Peyer's patch (tissue), 4 donors: ENCODE measurements at regions not wholly inside any gene's neighbourhood (a gene's known extent, or its start where the extent isn't known, plus 50 kb on each side); places are given as distances from the start of the nearest gene placed in this dataset.

ENCODE experiments used
- POLR2A ChIP-seq, 2 donors: fragments of 450-650 bp; IDR thresholded peaks; one replicate each; pipeline ENCODE4 v1.5.1; 2017; ENCODE audit warnings: antibody characterized with exemption in 2 of 2, mild to moderate bottlenecking in 2 of 2, moderate library complexity in 2 of 2
- TF ChIP-seq, protein P1 (sequence below), 6 experiments: fragments of 450-650 bp in 4 of 6; fragments of 200-600 bp in 2 of 6; sonication (generic) in 1 of 6; IDR thresholded peaks; one replicate each; pipeline ENCODE4 v1.5.1; 2017 to 2019; ENCODE audit warnings: antibody characterized with exemption in 6 of 6, mild to moderate bottlenecking in 3 of 6, moderate library complexity in 1 of 6

DNA sequence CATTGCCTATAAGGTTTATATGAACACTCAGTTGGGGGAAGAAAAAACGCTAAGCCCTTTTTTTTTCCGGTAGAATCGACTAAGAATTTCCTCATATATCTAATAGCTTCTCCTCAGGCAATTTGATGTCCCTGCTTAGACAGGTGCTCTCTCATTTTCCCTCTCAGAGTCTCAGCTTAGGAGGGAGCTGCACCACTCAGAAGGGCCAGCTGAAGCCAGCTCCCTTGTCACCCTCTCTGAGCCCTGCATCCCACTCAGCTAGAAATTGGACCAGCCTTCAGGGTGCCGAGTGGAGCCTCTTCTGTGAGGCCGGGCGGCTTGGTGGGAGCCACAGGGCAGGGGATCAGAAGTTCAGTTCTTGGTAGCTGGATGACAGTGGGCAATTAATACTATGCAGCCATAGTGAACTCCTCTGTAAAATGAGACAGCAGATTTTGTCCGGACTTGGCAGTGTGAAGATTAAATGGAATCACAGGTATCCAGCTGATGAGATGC is 368.5 kb downstream of the MAFB start:
- TF ChIP-seq, protein P1, sequence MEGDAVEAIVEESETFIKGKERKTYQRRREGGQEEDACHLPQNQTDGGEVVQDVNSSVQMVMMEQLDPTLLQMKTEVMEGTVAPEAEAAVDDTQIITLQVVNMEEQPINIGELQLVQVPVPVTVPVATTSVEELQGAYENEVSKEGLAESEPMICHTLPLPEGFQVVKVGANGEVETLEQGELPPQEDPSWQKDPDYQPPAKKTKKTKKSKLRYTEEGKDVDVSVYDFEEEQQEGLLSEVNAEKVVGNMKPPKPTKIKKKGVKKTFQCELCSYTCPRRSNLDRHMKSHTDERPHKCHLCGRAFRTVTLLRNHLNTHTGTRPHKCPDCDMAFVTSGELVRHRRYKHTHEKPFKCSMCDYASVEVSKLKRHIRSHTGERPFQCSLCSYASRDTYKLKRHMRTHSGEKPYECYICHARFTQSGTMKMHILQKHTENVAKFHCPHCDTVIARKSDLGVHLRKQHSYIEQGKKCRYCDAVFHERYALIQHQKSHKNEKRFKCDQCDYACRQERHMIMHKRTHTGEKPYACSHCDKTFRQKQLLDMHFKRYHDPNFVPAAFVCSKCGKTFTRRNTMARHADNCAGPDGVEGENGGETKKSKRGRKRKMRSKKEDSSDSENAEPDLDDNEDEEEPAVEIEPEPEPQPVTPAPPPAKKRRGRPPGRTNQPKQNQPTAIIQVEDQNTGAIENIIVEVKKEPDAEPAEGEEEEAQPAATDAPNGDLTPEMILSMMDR (IDR thresholded peaks at IDR 0.05): no peak
- no peak for TF ChIP-seq POLR2A (IDR thresholded peaks at IDR 0.05)
